SK-N-SH (cell line): ENCODE measurements at regions not wholly inside any gene's neighbourhood (a gene's known extent, or its start where the extent isn't known, plus 50 kb on each side); places are given as distances from the start of the nearest gene placed in this dataset.

ENCODE experiments used
- CTCF ChIA-PET: fragments of 300-600, 350-600 bp; formaldehyde crosslinking; extraction: SDS; loops from one replicate; lab custom pipeline; 2021; lab: Yijun Ruan, JAX
- POLR2A ChIA-PET: fragments of 350-600 bp; sonication (Branson Sonifier 250); formaldehyde crosslinking; extraction: SDS; loops from one replicate; lab custom pipeline; 2020; ENCODE audit warnings: antibody characterized with exemption, inconsistent platforms; lab: Yijun Ruan, JAX
- DNase-seq: peaks from one replicate; pipeline ENCODE4 v3.0.0; 2012
- H2AFZ ChIP-seq: fragments of 200-600 bp; sonication (generic); 2 replicates; pipeline ENCODE4 v1.8.1; 2016; ENCODE audit warnings: antibody characterized with exemption, mild to moderate bottlenecking, low read depth
- H3F3A ChIP-seq: fragments of 200-600 bp; sonication (generic); replicated peaks from 2 replicates; pipeline ENCODE3; 2016; ENCODE audit warnings: antibody characterized with exemption, mild to moderate bottlenecking; ENCODE audit not compliant: insufficient read depth
- H3K27ac ChIP-seq, 2 experiments: fragments of 200-500 bp in 1 of 2; fragments of 200-600 bp in 1 of 2; sonication (Bioruptor generic) in 1 of 2; sonication (generic), shearing (Covaris generic) in 1 of 2; 2 replicates each; pipeline versions ENCODE4 v1.5.1 to v1.6.1; 2014 to 2016; ENCODE audit warnings: low read depth in 2 of 2, inconsistent platforms in 1 of 2, low read length in 1 of 2, mild to moderate bottlenecking in 1 of 2, mixed read lengths in 1 of 2
- H3K27me3 ChIP-seq: fragments of 200-600 bp; sonication (generic), shearing (Covaris generic); 2 replicates; pipeline ENCODE4 v1.6.1; 2016; ENCODE audit warnings: mixed run types; ENCODE audit not compliant: insufficient read depth
- H3K36me3 ChIP-seq, 2 experiments: fragments of 200-500 bp in 1 of 2; fragments of 200-600 bp in 1 of 2; sonication (Bioruptor generic) in 1 of 2; sonication (generic) in 1 of 2; replicated peaks in 1 of 2; 2 replicates each; pipeline versions ENCODE3 to v1.5.1; 2014 to 2016; ENCODE audit warnings: low read length in 1 of 2, mild to moderate bottlenecking in 1 of 2; ENCODE audit not compliant: insufficient read depth in 2 of 2, control insufficient read depth in 1 of 2
- H3K4me1 ChIP-seq, 2 experiments: fragments of 200-500 bp in 1 of 2; fragments of 200-600 bp in 1 of 2; sonication (Bioruptor generic) in 1 of 2; sonication (generic), shearing (Covaris generic) in 1 of 2; 2 replicates each; pipeline versions ENCODE4 v1.5.1 to v1.6.1; 2014 to 2016; ENCODE audit warnings: low read depth in 1 of 2, low read length in 1 of 2, mixed run types in 1 of 2; ENCODE audit not compliant: insufficient read depth in 2 of 2, control insufficient read depth in 1 of 2
- H3K4me2 ChIP-seq: fragments of 200-600 bp; sonication (generic), shearing (Covaris generic); 2 replicates; pipeline ENCODE4 v1.6.1; 2017; ENCODE audit warnings: mixed run types
- H3K4me3 ChIP-seq, 2 experiments: fragments of 200-500 bp in 1 of 2; fragments of 200-600 bp in 1 of 2; sonication (Bioruptor generic) in 1 of 2; sonication (generic), shearing (Covaris generic) in 1 of 2; 2 replicates each; pipeline versions ENCODE4 v1.5.1 to v1.8.1; 2014 to 2016; ENCODE audit warnings: low read depth in 2 of 2, inconsistent platforms in 1 of 2, low read length in 1 of 2, mild to moderate bottlenecking in 1 of 2, mixed read lengths in 1 of 2, moderate library complexity in 1 of 2
- H3K79me2 ChIP-seq: fragments of 200-600 bp; sonication (generic); 2 replicates; pipeline ENCODE4 v1.8.1; 2017; ENCODE audit warnings: mild to moderate bottlenecking; ENCODE audit not compliant: insufficient read depth
- H3K9ac ChIP-seq: fragments of 200-600 bp; sonication (generic); 2 replicates; pipeline ENCODE4 v1.6.1; 2017; ENCODE audit warnings: mixed run types
- H3K9me2 ChIP-seq: fragments of 200-600 bp; sonication (generic); 2 replicates; pipeline ENCODE4 v1.6.1; 2017; ENCODE audit warnings: mixed run types
- H3K9me3 ChIP-seq: fragments of 200-600 bp; sonication (generic); 2 replicates; pipeline ENCODE4 v1.6.1; 2017; ENCODE audit warnings: mixed run types, mild to moderate bottlenecking, moderate library complexity
- H4K20me1 ChIP-seq: fragments of 200-600 bp; sonication (generic); 2 replicates; pipeline ENCODE4 v1.6.1; 2017; ENCODE audit warnings: mild to moderate bottlenecking, mixed run types; ENCODE audit not compliant: insufficient read depth
- CHD2 ChIP-seq: fragments of 150-350 bp; IDR thresholded peaks from 2 replicates; pipeline ENCODE4 v1.6.1; 2018; ENCODE audit warnings: low read length; ENCODE audit not compliant: partially characterized antibody
- EP300 ChIP-seq, 2 experiments: IDR thresholded peaks; 2 replicates each; pipeline versions ENCODE4 v1.4.0 to v1.6.1; 2012; ENCODE audit warnings: borderline replicate concordance in 1 of 2, low read depth in 1 of 2, low read length in 1 of 2
- JUND ChIP-seq: IDR thresholded peaks from 2 replicates; pipeline ENCODE4 v1.4.0; 2012
- MAX ChIP-seq: IDR thresholded peaks from 2 replicates; pipeline ENCODE4 v1.4.0; 2012; ENCODE audit warnings: low read depth
- NFIC ChIP-seq: IDR thresholded peaks from 2 replicates; pipeline ENCODE4 v1.4.0; 2012; ENCODE audit warnings: borderline replicate concordance
- NRF1 ChIP-seq: IDR thresholded peaks from 2 replicates; pipeline ENCODE4 v1.6.1; 2012; ENCODE audit warnings: low read depth, mild to moderate bottlenecking, low read length
- PBX3 ChIP-seq: IDR thresholded peaks from 2 replicates; pipeline ENCODE4; 2012
- POLR2AphosphoS5 ChIP-seq: IDR thresholded peaks from 2 replicates; pipeline ENCODE4 v1.6.1; 2012; ENCODE audit warnings: low read depth, low read length
- RAD21 ChIP-seq: IDR thresholded peaks from 2 replicates; pipeline ENCODE4 v1.6.1; 2012; ENCODE audit warnings: mild to moderate bottlenecking, low read length
- REST ChIP-seq: IDR thresholded peaks from 2 replicates; pipeline ENCODE4 v1.6.1; 2012; ENCODE audit warnings: mild to moderate bottlenecking, low read depth, low read length, moderate library complexity
- RXRA ChIP-seq: IDR thresholded peaks from 2 replicates; pipeline ENCODE4 v1.4.0; 2012; ENCODE audit warnings: low read depth, mild to moderate bottlenecking, borderline replicate concordance
- USF1 ChIP-seq: IDR thresholded peaks from 2 replicates; pipeline ENCODE4 v1.4.0; 2012; ENCODE audit warnings: low read depth, borderline replicate concordance
- ZBTB33 ChIP-seq: IDR thresholded peaks from 2 replicates; pipeline ENCODE4 v1.4.0; 2012; ENCODE audit warnings: low read depth, borderline replicate concordance
- WGBS: methylation state at CpG from one replicate; pipeline ENCODE4 v1.1.6; 2017; ENCODE audit warnings: low lambda C conversion rate; 5-methylcytosine and 5-hydroxymethylcytosine counted together

- no peaks in the 10 kb centered on the region for H3K9me2 ChIP-seq
- no peaks in the 10 kb centered on the region for H3F3A ChIP-seq
- H2AFZ ChIP-seq: no peak overlapping the region
- no peak for DNase-seq
- TF ChIP-seq NRF1 (no peak), EP300 (IDR thresholded peaks at IDR 0.05; ENCODE audit: borderline replicate concordance in 1 of 2, low read depth in 1 of 2, low read length in 1 of 2) (no peak), NFIC (no peak), USF1 (no peak), CHD2 (no peak), JUND (no peak), MAX (no peak)
- no peak overlapping the region for H3K4me2 ChIP-seq
- POLR2A ChIA-PET: no interaction called here
- H4K20me1 ChIP-seq: no peaks in the 10 kb centered on the region
- H3K9me3 ChIP-seq: no peaks in the 10 kb centered on the region
- H3K27me3 ChIP-seq: no peaks in the 10 kb centered on the region
- H3K4me1 ChIP-seq: no peaks in the 10 kb centered on the region
- 80% methylated on average over 3 of the region's 3 CpGs for WGBS
- CTCF ChIA-PET: no interaction called here
- no peak overlapping the region for H3K27ac ChIP-seq
- H3K79me2 ChIP-seq: no peaks in the 10 kb centered on the region
- no peak overlapping the region for H3K4me3 ChIP-seq
- no peak overlapping the region for H3K9ac ChIP-seq
- no peaks in the 10 kb centered on the region for H3K36me3 ChIP-seq
These were observed 477.6 kb downstream of the TMEM232 start for GRCh38 chr5:110248921-110249320.

GRCh38 chr5:110250355-110250754 lies 476.1 kb downstream of the TMEM232 start:
- no peak for DNase-seq
- Histone ChIP-seq H3K27ac (no peak overlapping the region), H3K4me2 (no peak overlapping the region), H3F3A (no peaks in the 10 kb centered on the region), H3K9me2 (no peaks in the 10 kb centered on the region), H3K36me3 (no peaks in the 10 kb centered on the region), H4K20me1 (no peaks in the 10 kb centered on the region), H2AFZ (no peak overlapping the region), H3K9me3 (no peaks in the 10 kb centered on the region), H3K9ac (no peak overlapping the region), H3K4me3 (no peak overlapping the region), H3K27me3 (no peaks in the 10 kb centered on the region), H3K4me1 (no peaks in the 10 kb centered on the region), H3K79me2 (no peaks in the 10 kb centered on the region)
- ChIA-PET POLR2A (no interaction called here), CTCF (no interaction called here)
- TF ChIP-seq RAD21: no peak
- no peak for TF ChIP-seq ZBTB33
- whole genome bisulfite sequencing: 63% methylated on average over 1 of the region's 1 CpG

- Histone ChIP-seq H2AFZ (no peak overlapping the region), H3K79me2 (no peaks in the 10 kb centered on the region), H3K27me3 (no peaks in the 10 kb centered on the region), H3K27ac (no peak overlapping the region; a peak in 1 of 4 replicates), H3K4me2 (no peak overlapping the region), H4K20me1 (no peaks in the 10 kb centered on the region), H3K36me3 (no peaks in the 10 kb centered on the region), H3K9me2 (no peaks in the 10 kb centered on the region), H3F3A (no peaks in the 10 kb centered on the region), H3K9ac (no peak overlapping the region), H3K4me1 (no peaks in the 10 kb centered on the region), H3K4me3 (no peak overlapping the region), H3K9me3 (no peaks in the 10 kb centered on the region)
- ChIA-PET POLR2A (no interaction called here), CTCF (no interaction called here)
- no peak for DNase-seq
- TF ChIP-seq PBX3 (no peak), REST (no peak), RXRA (no peak), POLR2AphosphoS5 (no peak), NRF1 (no peak), ZBTB33 (no peak)
These were observed 475.7 kb downstream of the TMEM232 start for GRCh38 chr5:110250755-110251154.
